Epithelial cell of esophagus (primary cell): ENCODE measurements at regions not wholly inside any gene's neighbourhood (a gene's known extent, or its start where the extent isn't known, plus 50 kb on each side); places are given as distances from the start of the nearest gene placed in this dataset.

Experiments used
- DNase-seq: peaks from one replicate; pipeline ENCODE4 v3.0.0; 2010; ENCODE audit warnings: low read depth
- H3K4me3 ChIP-seq: 2 replicates; pipeline ENCODE4 v1.5.1; 2011; ENCODE audit warnings: mild to moderate bottlenecking, low read length, control low read depth
- CTCF ChIP-seq: IDR thresholded peaks from 2 replicates; pipeline ENCODE4 v1.5.1; 2011; ENCODE audit warnings: low read depth, mild to moderate bottlenecking, low read length, control low read depth, inconsistent platforms; ENCODE audit not compliant: insufficient read depth; ENCODE audit errors: missing control alignments

DNA sequence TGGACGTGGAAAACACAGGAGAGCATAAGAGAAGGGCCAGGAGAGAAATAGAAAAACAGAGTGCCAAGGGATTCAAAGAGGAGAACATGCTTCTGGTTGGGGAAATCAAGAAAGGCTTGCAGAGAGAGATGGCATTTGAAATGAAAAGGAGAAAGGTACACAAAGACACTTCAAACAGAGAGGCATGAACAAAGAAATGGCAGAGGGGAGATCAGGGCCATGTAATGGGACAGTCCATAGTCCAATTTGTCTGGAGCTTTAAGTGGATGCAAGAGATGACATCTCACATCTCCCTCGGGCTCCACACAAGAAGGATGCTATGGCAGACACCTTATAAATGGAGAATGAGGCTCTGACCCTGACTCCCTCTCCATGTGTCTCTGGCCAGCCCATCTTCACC, 331.1 kb downstream of the MLLT3 start:
- TF ChIP-seq CTCF: no peak
- no peak overlapping the region for H3K4me3 ChIP-seq
- DNase-seq: no peak

DNA sequence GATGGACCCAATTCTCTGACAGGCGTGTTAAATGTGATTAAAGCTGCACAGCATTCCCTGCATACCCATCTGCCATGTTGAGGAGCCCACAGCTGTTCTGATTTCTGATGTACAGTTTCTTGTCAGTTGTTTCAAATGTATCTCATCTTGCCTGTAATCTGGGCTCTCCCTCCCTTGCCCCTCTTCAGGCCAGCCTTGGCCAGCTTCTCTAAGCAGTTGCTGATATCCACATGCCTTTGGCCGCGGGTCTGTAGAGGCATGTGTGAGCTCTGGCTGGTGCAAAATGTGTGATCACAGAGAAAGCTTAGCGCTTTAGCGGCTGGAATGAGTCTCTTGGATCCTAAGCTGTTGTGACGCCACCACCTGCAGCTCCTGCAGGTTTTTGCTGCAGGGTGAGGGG, 332.0 kb downstream of the MLLT3 start:
- no peak overlapping the region for H3K4me3 ChIP-seq
- DNase-seq: no peak
- TF ChIP-seq CTCF: no peak

- H3K4me3 ChIP-seq: no peak overlapping the region
- no peak for DNase-seq
- no peak for TF ChIP-seq CTCF
Measured at GRCh38 chr9:20289423-20290010, 332.8 kb downstream of the MLLT3 start.

GRCh38 chr9:20286969-20287368, 335.3 kb downstream of the MLLT3 start:
- H3K4me3 ChIP-seq: no peak overlapping the region
- DNase-seq: no peak
- TF ChIP-seq CTCF: no peak

DNA sequence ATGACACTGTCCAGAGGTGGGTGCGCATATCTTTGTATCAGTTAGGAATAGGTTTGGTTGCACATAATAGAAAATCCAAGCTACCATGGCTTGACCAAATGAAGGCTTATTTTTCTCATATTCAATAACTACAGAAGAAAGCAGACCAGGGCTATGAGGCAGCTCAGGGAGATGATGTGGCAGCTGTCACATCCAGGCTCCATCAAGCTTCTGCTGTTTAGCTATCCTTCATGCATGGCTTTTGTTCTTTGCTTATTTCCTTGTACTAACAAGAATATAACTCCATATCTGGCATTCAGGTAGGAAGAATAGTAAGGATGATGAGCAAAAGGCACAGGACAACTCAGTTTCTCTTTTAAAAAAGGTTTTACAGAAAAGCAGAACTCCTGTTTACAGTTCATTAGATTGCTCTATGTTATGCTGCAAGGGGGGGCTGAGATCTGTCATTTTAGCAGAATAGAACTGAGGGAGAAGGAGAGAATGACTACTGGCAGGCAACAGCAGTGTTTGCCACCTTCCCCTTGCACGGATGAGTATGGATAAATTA, 336.1 kb downstream of the MLLT3 start:
- H3K4me3 ChIP-seq: no peak overlapping the region
- no peak for DNase-seq
- no peak for TF ChIP-seq CTCF

DNA sequence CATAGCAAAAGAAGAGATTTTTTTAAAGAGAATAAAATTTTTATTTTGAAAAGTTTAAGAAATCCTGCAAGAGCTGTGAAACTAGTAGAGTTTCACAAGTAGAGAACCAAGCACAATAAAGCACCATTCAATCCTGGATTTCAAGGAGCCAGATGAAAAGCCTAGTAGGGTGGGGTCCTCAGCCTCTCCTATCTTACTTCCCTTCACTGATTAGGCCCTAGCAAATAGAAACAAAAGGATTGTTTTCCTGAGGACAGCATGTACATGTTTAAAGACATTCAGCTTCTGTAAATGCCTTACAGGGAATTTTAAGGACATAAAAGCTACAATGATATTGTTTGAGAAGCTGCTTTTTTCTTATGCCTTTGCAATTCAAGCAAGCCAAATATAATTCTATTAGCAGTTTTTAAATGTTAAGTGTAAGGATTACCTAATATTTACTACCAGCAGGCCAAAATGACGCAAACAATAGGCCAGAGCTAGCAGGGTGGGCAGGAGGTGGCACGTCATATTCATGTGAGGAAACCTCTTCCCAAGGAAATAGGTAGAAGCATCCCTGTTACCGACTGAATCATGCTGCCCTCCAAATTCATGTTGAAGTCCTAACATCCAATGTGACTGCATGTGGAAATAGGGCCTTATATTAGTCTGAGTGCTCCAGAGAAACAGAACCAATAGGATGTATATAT, 337.6 kb downstream of the MLLT3 start:
- peak; percentile 24 for DNase-seq
- no peak overlapping the region for H3K4me3 ChIP-seq
- no peak for TF ChIP-seq CTCF
